ENCODE measurements at regions not wholly inside any gene's neighbourhood (a gene's known extent, or its start where the extent isn't known, plus 50 kb on each side); places are given as distances from the start of the nearest gene placed in this dataset.

DNA sequence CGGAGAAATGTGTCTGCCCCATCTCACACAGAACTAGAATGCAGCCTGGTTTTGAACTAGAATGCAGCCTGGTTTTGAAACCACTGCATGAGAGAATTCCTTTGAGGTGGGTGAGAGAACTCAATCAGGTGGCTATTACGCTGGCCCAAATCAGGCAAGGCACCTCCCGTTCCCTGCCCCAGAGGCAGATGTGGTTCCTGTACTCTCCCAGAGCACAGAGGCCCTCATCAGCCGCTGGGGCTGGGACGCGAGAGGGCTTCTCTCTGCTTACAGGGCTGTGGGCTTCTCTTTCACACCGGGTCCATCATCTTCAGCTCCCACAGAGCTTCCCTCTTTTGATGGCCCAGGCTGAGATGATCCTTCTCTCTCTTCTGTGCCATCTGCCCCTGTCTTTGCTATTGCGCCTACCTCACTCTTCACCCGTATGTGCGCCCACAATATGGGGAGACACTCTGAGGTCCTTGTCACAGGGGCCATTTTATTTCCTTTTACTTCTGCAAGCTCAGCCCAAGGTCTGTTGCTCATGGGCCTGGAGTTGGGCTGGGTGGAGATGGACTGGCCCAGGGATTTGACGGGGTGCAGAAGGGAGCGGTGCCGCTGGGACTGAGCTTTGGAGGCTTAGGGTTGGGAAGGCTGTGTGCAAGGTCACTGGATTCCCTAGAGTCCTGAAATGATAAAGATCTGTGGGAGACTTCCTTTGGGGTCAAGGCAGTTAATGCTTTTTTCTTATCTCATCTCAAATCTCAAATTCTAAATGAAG, 84.4 kb upstream of the HS6ST1 start:
- TF ChIP-seq ZNF274 (IDR thresholded peaks at IDR 0.05; ENCODE audit: low read depth, low read length): no peak
- H3K4me3 ChIP-seq (ENCODE audit: low read length): no peak overlapping the region

GRCh38 chr2:128403814-128404708, 85.4 kb upstream of the HS6ST1 start:
- no peak for TF ChIP-seq ZNF274 (IDR thresholded peaks at IDR 0.05; ENCODE audit: low read depth, low read length)
- no peak overlapping the region for H3K4me3 ChIP-seq (ENCODE audit: low read length)

- no peak for TF ChIP-seq ZNF274 (IDR thresholded peaks at IDR 0.05; ENCODE audit: low read depth, low read length)
- no peak overlapping the region for H3K4me3 ChIP-seq (ENCODE audit: low read length)
These were observed 86.2 kb upstream of the HS6ST1 start for GRCh38 chr2:128404709-128405466.

DNA sequence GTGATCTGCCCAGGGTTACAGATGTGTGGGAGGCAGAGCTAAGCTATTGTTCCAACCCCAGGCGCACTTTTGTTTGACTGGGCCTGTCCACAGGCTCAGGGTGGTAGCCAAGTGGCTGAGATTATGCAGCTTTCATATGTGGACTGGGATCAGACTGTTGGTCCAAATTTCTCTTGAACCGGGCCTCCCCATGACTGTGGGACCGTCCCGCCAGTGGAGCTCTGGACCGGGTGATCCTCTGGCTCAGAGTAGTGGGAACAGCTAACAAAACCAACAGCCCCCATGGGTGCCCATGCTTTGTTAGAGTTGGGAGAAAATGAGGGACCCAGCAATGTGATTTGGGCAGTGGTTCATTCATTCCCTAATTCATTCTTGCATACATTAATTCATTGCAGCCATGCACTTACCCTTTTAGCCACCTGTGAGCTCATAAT, 86.8 kb upstream of the HS6ST1 start:
- TF ChIP-seq ZNF274 (IDR thresholded peaks at IDR 0.05; ENCODE audit: low read depth, low read length): no peak
- H3K4me3 ChIP-seq (ENCODE audit: low read length): no peak overlapping the region

GRCh38 chr2:128405981-128406613, 87.4 kb upstream of the HS6ST1 start:
- TF ChIP-seq ZNF274 (IDR thresholded peaks at IDR 0.05; ENCODE audit: low read depth, low read length): no peak
- no peak overlapping the region for H3K4me3 ChIP-seq (ENCODE audit: low read length)

- TF ChIP-seq ZNF274 (IDR thresholded peaks at IDR 0.05; ENCODE audit: low read depth, low read length): no peak
- H3K4me3 ChIP-seq (ENCODE audit: low read length): no peak overlapping the region
These were observed 88.3 kb upstream of the HS6ST1 start for GRCh38 chr2:128406736-128407554.

DNA sequence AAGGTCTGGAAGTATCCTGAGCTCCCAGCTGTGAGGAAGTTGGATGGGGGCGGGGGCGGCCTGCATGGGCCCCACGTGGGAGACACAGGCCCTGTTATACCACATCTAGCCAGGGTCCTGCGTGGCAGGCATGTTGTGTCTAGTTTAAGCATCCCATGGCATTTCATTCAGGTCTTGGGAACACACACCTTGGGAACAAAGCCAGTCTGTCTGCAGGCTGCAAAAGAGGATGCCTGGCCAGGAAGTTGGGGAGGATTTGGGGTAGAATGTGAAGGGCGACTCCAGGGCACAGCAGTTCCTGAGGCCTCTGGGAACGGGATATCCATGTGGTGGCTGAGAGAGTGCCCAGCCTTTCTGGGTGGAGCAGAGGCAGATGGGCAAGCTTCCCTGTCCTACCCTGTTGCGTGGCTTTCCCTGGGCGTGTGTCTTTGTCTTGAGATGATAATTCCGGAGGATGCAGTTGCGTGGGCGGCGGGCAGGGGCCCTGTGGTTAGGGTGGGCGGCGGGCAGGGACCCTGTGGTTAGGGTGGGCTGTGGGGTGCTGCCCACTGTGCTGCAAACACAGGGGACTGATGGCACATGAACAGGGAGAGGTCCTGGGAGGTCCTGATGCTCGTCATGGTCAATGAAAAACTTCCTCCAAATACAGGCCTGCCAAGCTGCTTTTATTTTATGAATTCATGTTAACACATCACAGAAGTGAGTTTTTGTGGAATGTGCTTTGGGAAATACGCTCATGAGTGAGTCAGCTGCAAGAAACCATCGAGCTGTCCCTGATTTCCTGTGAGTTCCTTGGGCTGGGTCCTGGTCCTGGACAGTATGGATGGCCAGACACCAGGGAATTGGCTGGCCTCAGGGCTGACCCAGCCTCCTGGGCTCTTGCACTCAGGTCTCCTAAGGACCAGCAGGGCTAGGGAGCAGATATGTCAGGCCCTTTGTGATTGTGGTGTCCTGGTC, 90.0 kb upstream of the HS6ST1 start:
- no peak for TF ChIP-seq ZNF274 (IDR thresholded peaks at IDR 0.05; ENCODE audit: low read depth, low read length)
- H3K4me3 ChIP-seq (ENCODE audit: low read length): no peak overlapping the region

DNA sequence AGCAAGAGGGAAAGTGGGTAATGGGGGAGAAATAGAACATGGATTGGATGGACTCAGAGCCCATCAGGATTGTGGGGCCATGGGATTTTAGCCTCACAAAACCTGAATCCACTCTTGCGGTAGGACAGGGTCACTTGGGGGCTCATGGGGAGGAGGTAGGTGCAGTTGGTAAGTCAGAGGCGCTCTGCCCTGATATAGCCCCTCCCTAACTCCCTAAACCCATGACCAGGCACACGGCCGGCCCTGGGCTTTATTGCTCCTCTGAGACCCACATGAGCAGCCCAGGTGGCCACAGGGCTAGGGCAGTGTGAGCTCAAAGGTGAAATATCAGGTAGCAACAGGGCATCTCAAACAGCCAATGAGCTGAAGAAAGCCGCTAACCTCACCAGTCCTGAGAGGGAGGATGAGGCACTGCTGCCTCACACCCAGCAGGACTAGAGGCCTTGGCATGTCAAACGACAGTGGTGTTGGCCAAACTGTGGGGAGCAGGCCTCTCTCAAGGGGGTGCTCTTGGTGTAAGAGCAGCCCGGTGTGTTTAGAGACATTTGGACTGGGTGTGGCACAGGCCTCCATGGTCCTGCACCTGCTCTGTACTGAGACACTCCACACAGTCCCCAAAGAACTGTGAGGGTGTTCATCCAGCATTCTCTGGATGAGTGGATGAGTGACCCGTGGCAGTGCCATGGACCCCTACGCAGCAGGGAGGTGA, 90.8 kb upstream of the HS6ST1 start:
- no peak overlapping the region for H3K4me3 ChIP-seq (ENCODE audit: low read length)
- no peak for TF ChIP-seq ZNF274 (IDR thresholded peaks at IDR 0.05; ENCODE audit: low read depth, low read length)

GRCh38 chr2:128410035-128410757, 91.5 kb upstream of the HS6ST1 start:
- no peak for TF ChIP-seq ZNF274 (IDR thresholded peaks at IDR 0.05; ENCODE audit: low read depth, low read length)
- H3K4me3 ChIP-seq (ENCODE audit: low read length): no peak overlapping the region

GRCh38 chr2:128410758-128411215, 92.1 kb upstream of the HS6ST1 start:
- H3K4me3 ChIP-seq (ENCODE audit: low read length): no peak overlapping the region
- TF ChIP-seq ZNF274 (IDR thresholded peaks at IDR 0.05; ENCODE audit: low read depth, low read length): no peak

GRCh38 chr2:128411431-128411830, 92.8 kb upstream of the HS6ST1 start:
- TF ChIP-seq ZNF274 (IDR thresholded peaks at IDR 0.05; ENCODE audit: low read depth, low read length): no peak
- no peak overlapping the region for H3K4me3 ChIP-seq (ENCODE audit: low read length)

Measured in GM08714 (cell line).